Activated T-cell treated with anti-CD3 and anti-CD28 coated beads for 48 hours (primary cell): ENCODE measurements at regions not wholly inside any gene's neighbourhood (a gene's known extent, or its start where the extent isn't known, plus 50 kb on each side); places are given as distances from the start of the nearest gene placed in this dataset.
A peak's percentile ranks its signal among the peaks of the same experiment; 100 is the strongest.

Experiments
- DNase-seq: peaks from one replicate; pipeline ENCODE4 v3.0.0-alpha.2; 2020; ENCODE audit warnings: low read depth

DNA sequence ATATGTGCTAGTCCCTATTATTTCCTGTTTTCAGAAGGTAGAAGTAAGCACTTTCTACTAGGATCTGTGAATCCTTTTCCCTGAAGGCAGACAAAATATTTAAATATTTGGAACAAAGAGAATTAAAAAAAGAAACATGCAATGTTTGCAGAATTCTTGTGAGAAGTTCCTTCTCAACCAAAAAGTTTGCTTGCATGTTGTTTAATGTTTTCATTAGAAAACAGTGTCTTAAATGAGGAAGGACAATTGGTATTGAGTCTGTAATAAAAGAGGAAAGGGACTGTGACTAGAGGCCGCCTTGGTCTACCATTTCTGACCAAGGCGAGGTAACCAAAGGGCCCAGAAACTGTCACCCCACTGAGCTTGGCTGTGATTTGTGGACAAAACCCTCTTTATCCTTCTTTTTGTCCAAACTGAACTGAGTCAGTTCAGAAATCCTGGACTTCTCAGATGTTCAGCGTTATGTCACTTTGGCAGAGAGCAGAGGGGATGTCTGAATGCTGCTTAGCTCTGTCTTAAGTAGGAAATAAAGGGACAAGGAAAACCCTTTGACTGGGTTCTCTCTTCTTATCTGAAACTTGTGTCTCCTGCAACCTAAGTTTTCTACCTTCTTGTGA is 129.8 kb upstream of the CPM start:
- no peak for DNase-seq

GRCh38 chr12:69064734-69065443 is 131.9 kb upstream of the CPM start:
- no peak for DNase-seq

DNA sequence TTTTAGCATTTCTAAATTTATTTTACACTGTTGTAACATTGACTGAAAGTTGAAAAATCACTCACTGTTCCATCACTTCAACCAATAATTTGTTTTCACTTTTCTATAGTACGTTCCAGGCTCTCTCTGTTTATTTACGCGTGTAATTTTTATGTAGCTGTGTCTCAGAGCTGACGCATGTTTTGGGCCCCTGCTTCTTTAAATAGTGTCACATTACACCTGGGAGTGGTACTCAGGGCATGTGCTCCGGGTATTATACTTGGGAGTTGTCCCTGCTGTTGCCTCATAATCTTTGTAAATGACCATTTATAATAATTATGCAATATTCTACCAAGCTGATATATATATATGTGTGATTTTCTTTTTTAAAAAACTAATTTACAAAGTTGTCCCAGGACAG is 132.8 kb upstream of the CPM start:
- DNase-seq, result no peak

DNA sequence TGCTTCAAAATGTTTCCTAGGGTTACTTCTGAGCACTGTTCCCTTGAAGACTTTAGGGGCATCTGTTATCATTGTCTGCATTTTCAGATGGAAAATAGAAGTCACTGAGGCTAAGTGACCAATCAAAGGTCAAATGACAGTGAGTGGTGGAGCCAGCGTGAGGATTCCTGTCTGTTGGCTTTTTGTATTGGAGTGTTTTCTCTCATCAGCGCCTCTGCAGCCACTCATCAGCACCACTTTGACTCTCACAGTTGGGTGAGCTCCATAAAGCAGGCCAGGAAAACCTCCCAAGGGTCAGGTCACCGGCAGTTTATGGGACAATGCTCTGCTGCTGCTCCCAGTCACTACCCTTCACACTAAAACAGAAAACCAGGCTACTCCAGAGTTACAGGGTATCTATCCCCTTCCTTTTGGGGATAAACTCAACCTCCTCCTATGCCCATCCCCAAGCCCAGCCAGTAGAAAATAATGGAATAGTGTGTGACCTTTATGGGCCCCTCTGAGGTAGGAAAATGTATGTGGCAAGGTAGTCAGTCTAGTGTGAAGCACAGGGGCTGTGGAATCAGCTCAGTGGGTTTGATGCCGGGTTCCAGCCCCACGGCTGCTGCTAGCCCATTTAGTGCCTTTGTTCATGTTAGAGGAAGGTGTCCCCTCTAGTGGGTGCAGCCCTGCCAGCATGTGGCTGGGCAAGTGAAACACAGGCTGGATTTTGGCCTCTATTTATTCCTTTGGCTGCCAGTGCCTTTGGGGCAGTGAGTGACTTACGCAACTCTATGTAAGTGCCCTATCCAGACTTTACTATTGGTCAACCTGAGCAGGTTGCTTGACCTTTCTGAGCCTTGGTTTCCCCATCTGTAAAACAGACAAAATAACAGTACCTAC is 133.8 kb upstream of the CPM start:
- no peak for DNase-seq

GRCh38 chr12:69067713-69068112 is 134.7 kb upstream of the CPM start:
- no peak for DNase-seq

DNA sequence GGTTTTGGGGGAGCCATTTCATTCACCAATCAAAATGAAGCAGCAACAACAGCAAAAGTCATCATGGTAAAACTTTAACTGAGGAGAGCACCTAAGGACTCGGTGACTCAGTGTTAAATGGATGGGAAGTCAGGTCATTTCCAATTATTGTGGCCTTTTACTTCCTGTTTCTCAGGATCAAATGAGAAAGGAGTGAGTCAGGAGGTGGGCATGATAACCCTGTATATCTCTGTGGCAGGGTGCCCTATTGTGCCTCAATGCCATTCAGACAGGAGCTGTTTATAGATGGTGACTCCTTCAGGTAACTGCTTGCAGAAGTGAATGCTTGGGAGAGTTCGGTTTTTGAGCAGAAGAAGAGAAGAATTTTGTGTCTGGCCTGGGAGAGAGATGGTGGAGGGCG is 135.5 kb upstream of the CPM start:
- no peak for DNase-seq

DNA sequence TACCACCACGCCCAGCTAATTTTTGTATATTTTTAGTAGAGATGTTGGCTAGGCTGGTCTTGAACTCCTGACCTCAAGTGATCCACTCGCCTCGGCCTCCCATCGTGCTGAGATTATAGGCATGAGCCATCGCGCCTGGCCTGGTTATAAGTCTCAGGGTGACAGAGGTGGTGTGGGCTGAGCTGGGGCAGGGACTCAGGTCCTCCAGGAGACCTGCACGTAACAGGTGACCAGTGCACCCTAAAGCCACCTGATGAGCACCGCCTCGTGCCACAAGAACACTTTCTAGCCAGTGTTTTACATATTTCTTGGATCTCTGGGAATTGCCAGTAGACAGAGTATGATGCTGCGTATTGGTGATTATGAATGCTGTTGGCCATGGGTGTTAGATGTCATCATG is 136.5 kb upstream of the CPM start:
- DNase-seq, result no peak

DNA sequence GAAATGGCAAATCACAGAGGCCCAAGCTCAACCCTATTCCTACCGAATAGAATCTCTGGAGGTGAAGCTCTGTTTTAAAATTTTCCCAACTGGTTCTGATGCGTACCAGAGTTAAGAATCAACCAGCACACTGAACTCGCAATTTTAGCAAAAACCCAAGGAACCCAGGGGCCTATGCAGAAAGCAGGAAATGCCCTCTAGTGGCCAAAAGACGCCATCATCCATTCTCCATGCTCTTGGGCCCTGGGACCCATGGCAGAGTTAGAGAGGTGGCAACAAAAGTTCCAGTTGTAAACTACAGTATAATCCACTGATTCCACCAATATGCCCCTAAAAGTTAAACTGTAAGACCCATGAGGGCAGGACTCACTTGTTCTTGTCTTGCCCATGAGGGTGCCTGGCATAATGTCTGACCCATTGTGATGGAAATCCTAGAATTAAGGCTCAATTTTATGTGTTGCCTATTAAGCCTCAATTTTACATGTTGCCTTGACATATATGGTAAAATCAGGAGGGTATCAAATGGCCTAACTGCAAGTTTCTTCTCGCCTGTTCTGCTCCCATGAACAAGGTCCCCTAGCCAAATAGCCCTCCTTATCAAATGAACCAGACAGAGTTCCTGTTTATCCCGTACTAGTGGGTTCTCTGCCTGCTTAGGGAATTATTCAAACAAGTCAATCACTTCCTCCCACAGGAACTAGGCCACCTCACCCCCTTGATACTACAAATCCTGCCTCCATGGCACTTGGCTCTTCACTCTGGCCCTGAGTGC is 137.5 kb upstream of the CPM start:
- DNase-seq, result peak; percentile 47

DNA sequence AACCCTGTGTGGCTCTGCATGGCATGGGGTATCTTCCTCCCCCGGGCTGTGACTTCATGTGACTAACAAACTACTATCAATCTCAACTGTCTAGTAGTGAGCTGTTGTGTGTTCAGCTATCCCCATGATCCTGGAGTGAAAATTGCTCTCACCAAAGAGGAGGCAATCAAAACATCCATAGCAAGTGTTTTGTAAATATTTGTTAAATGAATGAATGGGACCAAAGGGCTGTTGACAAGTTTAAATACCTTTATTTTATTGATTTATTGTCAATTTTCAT is 138.1 kb upstream of the CPM start:
- DNase-seq, result no peak

- DNase-seq, result no peak
Observed at GRCh38 chr12:69073035-69073434, 140.1 kb upstream of the CPM start.

- DNase-seq, result no peak
Observed at GRCh38 chr12:69074556-69075349, 141.8 kb upstream of the CPM start.

DNA sequence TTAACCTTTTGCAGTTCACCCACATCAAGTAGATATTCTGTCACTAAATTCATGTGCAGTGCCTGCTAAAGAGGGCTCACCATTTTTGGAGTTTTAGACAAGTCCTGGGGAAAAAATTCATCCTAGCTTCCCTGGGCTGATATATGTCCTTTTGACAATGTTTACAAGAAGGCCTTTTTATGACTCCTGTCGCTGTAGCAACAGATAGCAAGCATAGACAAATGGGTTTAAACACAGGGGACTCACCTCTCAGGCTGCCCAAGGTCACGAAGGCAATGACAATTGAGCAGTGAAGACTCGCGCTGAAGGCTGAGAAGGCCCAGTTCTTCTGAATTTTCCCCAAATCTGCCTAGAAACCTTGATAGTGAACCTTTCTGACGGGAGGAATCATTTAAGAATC is 150.7 kb upstream of the CPM start:
- no peak for DNase-seq

- DNase-seq, result no peak
Observed at GRCh38 chr12:69084816-69085378, 151.9 kb upstream of the CPM start.

- DNase-seq, result no peak
Observed at GRCh38 chr12:69085852-69086251, 152.9 kb upstream of the CPM start.

GRCh38 chr12:69087986-69088385 is 151.4 kb upstream of the CPSF6 start:
- no peak for DNase-seq

DNA sequence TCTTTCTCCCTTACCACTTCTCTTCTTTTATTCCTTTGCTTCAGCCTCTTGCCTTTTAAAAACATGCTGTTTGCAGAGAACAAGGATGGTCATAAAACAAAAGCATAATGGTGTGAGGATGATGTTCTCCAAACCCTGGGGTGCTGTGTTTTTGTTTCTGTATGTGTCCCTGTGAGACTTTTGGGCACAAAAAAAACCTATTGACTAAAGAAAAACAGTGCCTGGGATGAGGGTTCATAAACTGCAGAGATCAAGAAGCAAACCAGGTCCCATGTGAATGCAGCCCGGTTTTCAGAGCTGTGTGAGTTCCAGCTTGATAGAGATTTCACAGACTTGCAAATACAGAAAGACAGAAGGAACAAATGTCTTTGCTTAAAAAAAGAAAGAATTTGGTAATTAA is 148.6 kb upstream of the CPSF6 start:
- no peak for DNase-seq

- no peak for DNase-seq
Observed at GRCh38 chr12:69091442-69092017, 147.8 kb upstream of the CPSF6 start.

DNA sequence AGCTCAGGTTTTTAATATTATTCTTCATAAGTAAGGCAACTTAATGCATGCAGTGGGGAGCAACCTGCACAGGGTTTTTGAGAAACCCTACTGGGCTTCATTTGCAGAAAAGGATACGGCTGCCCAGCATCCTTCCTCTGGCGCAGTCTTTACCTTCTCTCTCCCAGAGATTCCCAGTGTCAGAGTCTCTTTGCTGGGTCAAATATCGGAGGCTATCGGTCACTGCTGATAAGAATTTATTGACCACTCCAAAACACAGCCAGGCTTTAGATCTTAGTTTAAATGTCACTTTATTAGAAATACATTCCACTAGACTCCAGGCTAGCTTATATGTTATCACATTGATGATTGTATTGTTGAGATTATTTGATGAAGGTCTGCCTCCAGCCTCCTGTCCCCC is 147.2 kb upstream of the CPSF6 start:
- DNase-seq, result no peak

DNA sequence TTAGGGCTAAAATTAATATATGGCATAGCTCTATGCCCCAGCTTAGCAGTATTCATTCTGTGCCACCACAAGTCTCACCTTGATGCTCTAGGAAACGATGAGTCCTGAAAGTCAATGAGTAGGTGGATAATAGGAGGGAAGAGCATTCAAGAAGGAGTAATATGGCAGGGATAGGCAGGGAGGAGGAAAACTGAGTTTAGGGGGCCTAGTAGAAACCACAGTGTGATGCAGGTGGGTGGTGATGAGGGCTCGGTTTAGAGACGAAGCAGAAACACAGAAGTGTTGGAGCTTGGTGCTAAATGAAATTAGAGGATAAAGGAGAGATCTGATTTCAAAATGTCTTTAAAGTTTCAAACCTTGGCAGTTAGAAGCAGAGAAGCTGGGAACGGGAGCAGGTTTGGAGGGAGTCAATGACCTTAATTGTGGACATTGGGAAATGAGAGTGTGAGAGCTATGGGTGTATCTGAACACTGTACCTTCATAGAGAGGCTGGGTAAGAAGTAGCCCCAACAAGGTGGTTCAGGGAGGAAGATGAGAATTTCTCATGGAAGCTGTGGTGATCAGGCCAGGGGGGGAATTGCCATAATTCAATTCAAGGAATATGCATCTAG is 144.7 kb upstream of the CPSF6 start:
- DNase-seq, result no peak

DNA sequence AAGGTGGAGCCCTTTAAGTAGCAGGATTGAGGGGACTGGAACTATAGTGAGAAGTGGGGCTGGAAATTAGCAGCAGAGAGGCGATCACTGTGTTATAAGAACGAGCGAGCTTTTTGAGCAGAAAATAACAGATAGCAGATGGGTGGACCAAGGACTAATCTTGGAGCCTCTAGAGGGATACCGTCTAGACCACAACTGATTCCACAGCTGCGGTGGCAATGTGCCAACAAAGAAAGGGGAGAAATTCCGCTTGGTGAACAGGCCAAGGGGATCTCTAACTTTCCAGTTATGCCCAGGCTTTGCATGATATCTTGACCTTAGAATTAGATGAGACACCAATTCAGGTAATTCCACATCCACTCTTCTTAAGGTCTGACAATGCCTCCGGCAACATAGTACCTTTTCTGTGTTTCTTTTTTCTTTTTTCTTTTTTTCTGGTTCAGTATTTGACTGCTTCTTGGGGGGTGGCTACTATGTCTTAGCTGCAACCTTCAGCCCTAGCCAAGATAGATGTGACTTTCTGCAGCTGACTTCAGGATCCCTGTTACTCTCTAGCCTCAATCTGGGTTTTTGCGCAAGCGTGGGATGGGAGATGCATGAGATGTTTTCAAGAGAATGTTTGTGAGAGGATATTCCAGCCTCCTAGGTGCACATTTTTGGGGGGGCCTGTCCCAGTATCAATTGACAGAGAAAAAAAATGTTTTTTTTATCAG is 143.4 kb upstream of the CPSF6 start:
- DNase-seq, result no peak
